Heart left ventricle (tissue), 13 donors: ENCODE measurements at regions not wholly inside any gene's neighbourhood (a gene's known extent, or its start where the extent isn't known, plus 50 kb on each side); places are given as distances from the start of the nearest gene placed in this dataset.

Experiments used
- POLR2A ChIP-seq, 2 donors: fragments of 450-650 bp; IDR thresholded peaks; one replicate each; pipeline ENCODE4 v1.6.1; 2017; ENCODE audit warnings: antibody characterized with exemption in 2 of 2, mild to moderate bottlenecking in 2 of 2, moderate library complexity in 2 of 2
- TF ChIP-seq, protein P1 (sequence below), 12 donors: fragments of 200-600 bp; sonication (generic) in 4 of 12; IDR thresholded peaks; one replicate each; pipeline versions ENCODE4 v1.5.0 to v1.8.0; 2018 to 2022; ENCODE audit warnings: antibody characterized with exemption in 12 of 12, mild to moderate bottlenecking in 5 of 12
- donor health status: ischemic (EF 13 %, LVEDD 7.1; RV severe dilation, severe dysfunction).
- donor health status: DM: no; HTN: yes; CAD: no.
- donor health status: DM: no; HTN: no; CAD: no.
- donor health status: ischemic (EF 25% LVEDD 6.9; RV normal size, moderate dysfunction).
- donor health status: ischemic (EF 25% LVEDD 5.7; RV mildly dilated, moderate dysfunction).
- donor health status: ischemic (EF 35%, LVEDD 5.7; RV mildly dilated, moderate dysfunction).
- donor health status: nonischemic (EF 11% LVEDD 7.7; RV severe dilation, severe dysfunction).
- donor health status: DM: yes; HTN: yes; CAD: no.
- donor health status: PGD.
- donor health status: ischemic (EF 29% LVEDD 5.4; RV normal size, mild dysfunction).
- donor health status: nonischemic (EF 23%, LVEDD 6.1; RV moderate dilation, normal function).

DNA sequence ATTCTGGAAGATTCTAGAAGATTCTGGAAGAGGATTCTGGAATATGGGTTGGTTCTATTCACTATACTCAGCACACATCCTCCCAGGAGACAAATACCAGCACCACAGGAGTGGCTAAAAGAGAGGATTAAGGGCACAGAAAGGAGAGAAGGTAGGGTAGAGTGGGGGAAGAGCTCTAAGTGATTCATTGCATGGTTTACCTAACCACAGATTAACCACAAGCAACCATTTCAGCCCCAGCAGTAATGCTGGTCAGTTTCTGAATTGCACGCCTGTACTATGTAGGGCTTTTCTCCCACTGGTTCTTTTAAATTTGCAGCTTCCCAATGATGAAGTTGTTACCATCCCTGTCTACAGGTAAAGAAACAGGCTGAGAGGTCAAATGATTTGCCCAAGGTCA, 192.7 kb upstream of the PMEPA1 start:
- TF ChIP-seq, protein P1, sequence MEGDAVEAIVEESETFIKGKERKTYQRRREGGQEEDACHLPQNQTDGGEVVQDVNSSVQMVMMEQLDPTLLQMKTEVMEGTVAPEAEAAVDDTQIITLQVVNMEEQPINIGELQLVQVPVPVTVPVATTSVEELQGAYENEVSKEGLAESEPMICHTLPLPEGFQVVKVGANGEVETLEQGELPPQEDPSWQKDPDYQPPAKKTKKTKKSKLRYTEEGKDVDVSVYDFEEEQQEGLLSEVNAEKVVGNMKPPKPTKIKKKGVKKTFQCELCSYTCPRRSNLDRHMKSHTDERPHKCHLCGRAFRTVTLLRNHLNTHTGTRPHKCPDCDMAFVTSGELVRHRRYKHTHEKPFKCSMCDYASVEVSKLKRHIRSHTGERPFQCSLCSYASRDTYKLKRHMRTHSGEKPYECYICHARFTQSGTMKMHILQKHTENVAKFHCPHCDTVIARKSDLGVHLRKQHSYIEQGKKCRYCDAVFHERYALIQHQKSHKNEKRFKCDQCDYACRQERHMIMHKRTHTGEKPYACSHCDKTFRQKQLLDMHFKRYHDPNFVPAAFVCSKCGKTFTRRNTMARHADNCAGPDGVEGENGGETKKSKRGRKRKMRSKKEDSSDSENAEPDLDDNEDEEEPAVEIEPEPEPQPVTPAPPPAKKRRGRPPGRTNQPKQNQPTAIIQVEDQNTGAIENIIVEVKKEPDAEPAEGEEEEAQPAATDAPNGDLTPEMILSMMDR (IDR thresholded peaks at IDR 0.05) = no peak
- TF ChIP-seq POLR2A (IDR thresholded peaks at IDR 0.05) = no peak
